Right lobe of liver (tissue), 4 donors: ENCODE measurements at regions not wholly inside any gene's neighbourhood (a gene's known extent, or its start where the extent isn't known, plus 50 kb on each side); places are given as distances from the start of the nearest gene placed in this dataset.

Experiments
- POLR2A ChIP-seq: fragments of 450-650 bp; IDR thresholded peaks from one replicate; pipeline ENCODE4 v1.6.1; 2017; ENCODE audit warnings: antibody characterized with exemption, mild to moderate bottlenecking
- TF ChIP-seq, protein P1 (sequence below), 4 donors: fragments of 200-600 bp in 3 of 4; fragments of 450-650 bp in 1 of 4; IDR thresholded peaks; one replicate each; pipeline versions ENCODE4 v1.5.1 to v1.8.0; 2016 to 2022; ENCODE audit warnings: antibody characterized with exemption in 4 of 4, mild to moderate bottlenecking in 2 of 4
- donor health status: DM: no; HTN: no; CAD: no.
- donor health status: DM: no; HTN: no; CAD: no.
- donor health status: DM: no; HTN: yes; CAD: no.

DNA sequence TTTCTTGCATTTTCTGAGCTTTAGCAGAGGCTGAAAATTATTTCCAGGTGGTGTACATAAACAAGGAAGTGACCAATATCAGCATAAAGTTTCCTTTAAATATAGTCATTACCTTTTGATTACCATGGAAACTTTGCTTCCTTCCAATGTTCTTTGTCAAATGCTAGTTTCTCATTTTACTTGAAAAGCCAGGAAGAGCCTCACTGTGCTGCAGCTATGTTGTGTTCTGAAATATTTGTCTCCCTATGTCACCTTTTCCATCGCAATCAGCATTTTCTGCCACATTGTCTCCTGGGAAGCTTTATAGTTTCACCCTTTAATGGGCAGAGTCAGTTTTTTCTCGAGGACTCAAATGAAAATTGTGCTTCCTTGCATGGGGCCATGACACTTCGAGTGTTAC is 496.0 kb downstream of the CDH8 start:
- TF ChIP-seq, protein P1, sequence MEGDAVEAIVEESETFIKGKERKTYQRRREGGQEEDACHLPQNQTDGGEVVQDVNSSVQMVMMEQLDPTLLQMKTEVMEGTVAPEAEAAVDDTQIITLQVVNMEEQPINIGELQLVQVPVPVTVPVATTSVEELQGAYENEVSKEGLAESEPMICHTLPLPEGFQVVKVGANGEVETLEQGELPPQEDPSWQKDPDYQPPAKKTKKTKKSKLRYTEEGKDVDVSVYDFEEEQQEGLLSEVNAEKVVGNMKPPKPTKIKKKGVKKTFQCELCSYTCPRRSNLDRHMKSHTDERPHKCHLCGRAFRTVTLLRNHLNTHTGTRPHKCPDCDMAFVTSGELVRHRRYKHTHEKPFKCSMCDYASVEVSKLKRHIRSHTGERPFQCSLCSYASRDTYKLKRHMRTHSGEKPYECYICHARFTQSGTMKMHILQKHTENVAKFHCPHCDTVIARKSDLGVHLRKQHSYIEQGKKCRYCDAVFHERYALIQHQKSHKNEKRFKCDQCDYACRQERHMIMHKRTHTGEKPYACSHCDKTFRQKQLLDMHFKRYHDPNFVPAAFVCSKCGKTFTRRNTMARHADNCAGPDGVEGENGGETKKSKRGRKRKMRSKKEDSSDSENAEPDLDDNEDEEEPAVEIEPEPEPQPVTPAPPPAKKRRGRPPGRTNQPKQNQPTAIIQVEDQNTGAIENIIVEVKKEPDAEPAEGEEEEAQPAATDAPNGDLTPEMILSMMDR (IDR thresholded peaks at IDR 0.05): no peak
- TF ChIP-seq POLR2A: no peak
